Right lobe of liver (tissue), 4 donors: ENCODE measurements at regions not wholly inside any gene's neighbourhood (a gene's known extent, or its start where the extent isn't known, plus 50 kb on each side); places are given as distances from the start of the nearest gene placed in this dataset.

Experiments
- CTCF ChIP-seq, 4 donors: fragments of 200-600 bp in 3 of 4; fragments of 450-650 bp in 1 of 4; IDR thresholded peaks; one replicate each; pipeline versions ENCODE4 v1.5.1 to v1.8.0; 2016 to 2022; ENCODE audit warnings: antibody characterized with exemption in 4 of 4, mild to moderate bottlenecking in 2 of 4
- POLR2A ChIP-seq: fragments of 450-650 bp; IDR thresholded peaks from one replicate; pipeline ENCODE4 v1.6.1; 2017; ENCODE audit warnings: antibody characterized with exemption, mild to moderate bottlenecking
- donor health status: DM: no; HTN: no; CAD: no.
- donor health status: DM: no; HTN: no; CAD: no.
- donor health status: DM: no; HTN: yes; CAD: no.

GRCh38 chr15:80339601-80340000 lies 64.6 kb upstream of the ARNT2 start:
- TF ChIP-seq CTCF (IDR thresholded peaks at IDR 0.05) (no peak), POLR2A (no peak)
